ENCODE measurements at regions not wholly inside any gene's neighbourhood (a gene's known extent, or its start where the extent isn't known, plus 50 kb on each side); places are given as distances from the start of the nearest gene placed in this dataset.
A peak's percentile ranks its signal among the peaks of the same experiment; 100 is the strongest.

GRCh38 chr5:125198270-125198974 lies 452.0 kb upstream of the ZNF608 start:
- peaks cover 12 to 21% (median 17%) of the 10 kb centered on the region in 3 donors for H3K4me1 ChIP-seq (ENCODE audit: control insufficient read depth in 3 of 3, insufficient read depth in 3 of 3, low read length in 3 of 3)
- peak overlapping the region in 1 of 3 donors; percentile 13 for H3K4me3 ChIP-seq (ENCODE audit: low read length in 3 of 3)
- no peaks in the 10 kb centered on the region for H3K9me3 ChIP-seq (ENCODE audit: control insufficient read depth in 3 of 3, low read length in 3 of 3)
- peak overlapping the region; percentile 23 for H3K27ac ChIP-seq (ENCODE audit: low read depth, low read length)
- no peak overlapping the region for H3K9ac ChIP-seq (ENCODE audit: low read depth in 1 of 3, low read length in 3 of 3)
- no peaks in the 10 kb centered on the region for H3K27me3 ChIP-seq (ENCODE audit: control insufficient read depth in 3 of 3, insufficient read depth in 3 of 3, low read length in 3 of 3)
- H3K36me3 ChIP-seq (ENCODE audit: control insufficient read depth in 3 of 3, insufficient read depth in 3 of 3, low read length in 3 of 3) = no peaks in the 10 kb centered on the region

GRCh38 chr5:125199373-125199772 lies 452.9 kb upstream of the ZNF608 start:
- H3K4me1 ChIP-seq (ENCODE audit: control insufficient read depth in 3 of 3, insufficient read depth in 3 of 3, low read length in 3 of 3) = peaks cover 12 to 21% (median 17%) of the 10 kb centered on the region in 3 donors
- no peaks in the 10 kb centered on the region for H3K9me3 ChIP-seq (ENCODE audit: control insufficient read depth in 3 of 3, low read length in 3 of 3)
- no peak overlapping the region for H3K27ac ChIP-seq (ENCODE audit: low read depth, low read length)
- no peaks in the 10 kb centered on the region for H3K27me3 ChIP-seq (ENCODE audit: control insufficient read depth in 3 of 3, insufficient read depth in 3 of 3, low read length in 3 of 3)
- no peak overlapping the region for H3K9ac ChIP-seq (ENCODE audit: low read depth in 1 of 3, low read length in 3 of 3)
- no peak overlapping the region for H3K4me3 ChIP-seq (ENCODE audit: low read length in 3 of 3)
- H3K36me3 ChIP-seq (ENCODE audit: control insufficient read depth in 3 of 3, insufficient read depth in 3 of 3, low read length in 3 of 3) = no peaks in the 10 kb centered on the region

- Histone ChIP-seq H3K27me3 (ENCODE audit: control insufficient read depth in 3 of 3, insufficient read depth in 3 of 3, low read length in 3 of 3) (no peaks in the 10 kb centered on the region), H3K36me3 (ENCODE audit: control insufficient read depth in 3 of 3, insufficient read depth in 3 of 3, low read length in 3 of 3) (no peaks in the 10 kb centered on the region), H3K9ac (ENCODE audit: low read depth in 1 of 3, low read length in 3 of 3) (peak overlapping the region in 2 of 3 donors; percentile 18 to 27), H3K27ac (ENCODE audit: low read depth, low read length) (no peak overlapping the region), H3K4me1 (ENCODE audit: control insufficient read depth in 3 of 3, insufficient read depth in 3 of 3, low read length in 3 of 3) (peaks cover 12 to 21% (median 17%) of the 10 kb centered on the region in 3 donors), H3K4me3 (ENCODE audit: low read length in 3 of 3) (peak overlapping the region; percentile 45 to 57 (median 47)), H3K9me3 (ENCODE audit: control insufficient read depth in 3 of 3, low read length in 3 of 3) (no peaks in the 10 kb centered on the region)
Measured at GRCh38 chr5:125199968-125200865, 453.8 kb upstream of the ZNF608 start.

- H3K9me3 ChIP-seq (ENCODE audit: control insufficient read depth in 3 of 3, low read length in 3 of 3) = no peaks in the 10 kb centered on the region
- no peaks in the 10 kb centered on the region for H3K27me3 ChIP-seq (ENCODE audit: control insufficient read depth in 3 of 3, insufficient read depth in 3 of 3, low read length in 3 of 3)
- peaks cover 12 to 21% (median 17%) of the 10 kb centered on the region in 3 donors for H3K4me1 ChIP-seq (ENCODE audit: control insufficient read depth in 3 of 3, insufficient read depth in 3 of 3, low read length in 3 of 3)
- peak overlapping the region; percentile 45 to 57 (median 47) for H3K4me3 ChIP-seq (ENCODE audit: low read length in 3 of 3)
- peak overlapping the region in 2 of 3 donors; percentile 18 to 27 for H3K9ac ChIP-seq (ENCODE audit: low read depth in 1 of 3, low read length in 3 of 3)
- no peaks in the 10 kb centered on the region for H3K36me3 ChIP-seq (ENCODE audit: control insufficient read depth in 3 of 3, insufficient read depth in 3 of 3, low read length in 3 of 3)
- no peak overlapping the region for H3K27ac ChIP-seq (ENCODE audit: low read depth, low read length)
Measured at GRCh38 chr5:125200866-125201373, 454.5 kb upstream of the ZNF608 start.

- Histone ChIP-seq H3K36me3 (ENCODE audit: control insufficient read depth in 3 of 3, insufficient read depth in 3 of 3, low read length in 3 of 3) (no peaks in the 10 kb centered on the region), H3K9me3 (ENCODE audit: control insufficient read depth in 3 of 3, low read length in 3 of 3) (no peaks in the 10 kb centered on the region), H3K4me1 (ENCODE audit: control insufficient read depth in 3 of 3, insufficient read depth in 3 of 3, low read length in 3 of 3) (peaks cover 8 to 17% (median 13%) of the 10 kb centered on the region in 3 donors), H3K9ac (ENCODE audit: low read depth in 1 of 3, low read length in 3 of 3) (no peak overlapping the region), H3K27me3 (ENCODE audit: control insufficient read depth in 3 of 3, insufficient read depth in 3 of 3, low read length in 3 of 3) (no peaks in the 10 kb centered on the region), H3K27ac (ENCODE audit: low read depth, low read length) (no peak overlapping the region), H3K4me3 (ENCODE audit: low read length in 3 of 3) (no peak overlapping the region)
Measured at GRCh38 chr5:125201446-125202052, 455.1 kb upstream of the ZNF608 start.

- H3K9ac ChIP-seq (ENCODE audit: low read depth in 1 of 3, low read length in 3 of 3) = no peak overlapping the region
- no peaks in the 10 kb centered on the region for H3K9me3 ChIP-seq (ENCODE audit: control insufficient read depth in 3 of 3, low read length in 3 of 3)
- peaks cover 4 to 12% (median 6%) of the 10 kb centered on the region in 3 donors for H3K4me1 ChIP-seq (ENCODE audit: control insufficient read depth in 3 of 3, insufficient read depth in 3 of 3, low read length in 3 of 3)
- no peaks in the 10 kb centered on the region for H3K36me3 ChIP-seq (ENCODE audit: control insufficient read depth in 3 of 3, insufficient read depth in 3 of 3, low read length in 3 of 3)
- no peak overlapping the region for H3K4me3 ChIP-seq (ENCODE audit: low read length in 3 of 3)
- H3K27me3 ChIP-seq (ENCODE audit: control insufficient read depth in 3 of 3, insufficient read depth in 3 of 3, low read length in 3 of 3) = no peaks in the 10 kb centered on the region
- H3K27ac ChIP-seq (ENCODE audit: low read depth, low read length) = no peak overlapping the region
Measured at GRCh38 chr5:125202353-125202752, 455.9 kb upstream of the ZNF608 start.

- Histone ChIP-seq H3K9me3 (ENCODE audit: control insufficient read depth in 3 of 3, low read length in 3 of 3) (no peaks in the 10 kb centered on the region), H3K36me3 (ENCODE audit: control insufficient read depth in 3 of 3, insufficient read depth in 3 of 3, low read length in 3 of 3) (no peaks in the 10 kb centered on the region), H3K9ac (ENCODE audit: low read depth in 1 of 3, low read length in 3 of 3) (no peak overlapping the region), H3K4me3 (ENCODE audit: low read length in 3 of 3) (no peak overlapping the region), H3K4me1 (ENCODE audit: control insufficient read depth in 3 of 3, insufficient read depth in 3 of 3, low read length in 3 of 3) (peaks cover 4 to 12% (median 4%) of the 10 kb centered on the region in 3 donors), H3K27ac (ENCODE audit: low read depth, low read length) (no peak overlapping the region), H3K27me3 (ENCODE audit: control insufficient read depth in 3 of 3, insufficient read depth in 3 of 3, low read length in 3 of 3) (no peaks in the 10 kb centered on the region)
Measured at GRCh38 chr5:125202871-125203438, 456.5 kb upstream of the ZNF608 start.

- Histone ChIP-seq H3K9ac (ENCODE audit: low read depth in 1 of 3, low read length in 3 of 3) (no peak overlapping the region), H3K27me3 (ENCODE audit: control insufficient read depth in 3 of 3, insufficient read depth in 3 of 3, low read length in 3 of 3) (no peaks in the 10 kb centered on the region), H3K9me3 (ENCODE audit: control insufficient read depth in 3 of 3, low read length in 3 of 3) (no peaks in the 10 kb centered on the region), H3K4me1 (ENCODE audit: control insufficient read depth in 3 of 3, insufficient read depth in 3 of 3, low read length in 3 of 3) (peaks cover 0 to 9% (median 4%) of the 10 kb centered on the region in 3 donors), H3K4me3 (ENCODE audit: low read length in 3 of 3) (no peak overlapping the region), H3K36me3 (ENCODE audit: control insufficient read depth in 3 of 3, insufficient read depth in 3 of 3, low read length in 3 of 3) (no peaks in the 10 kb centered on the region), H3K27ac (ENCODE audit: low read depth, low read length) (no peak overlapping the region)
Measured at GRCh38 chr5:125203912-125204311, 457.5 kb upstream of the ZNF608 start.

- Histone ChIP-seq H3K9ac (ENCODE audit: low read depth in 1 of 3, low read length in 3 of 3) (no peak overlapping the region), H3K4me1 (ENCODE audit: control insufficient read depth in 3 of 3, insufficient read depth in 3 of 3, low read length in 3 of 3) (peaks cover 0 to 2% (median 0%) of the 10 kb centered on the region in 3 donors), H3K27ac (ENCODE audit: low read depth, low read length) (no peak overlapping the region), H3K4me3 (ENCODE audit: low read length in 3 of 3) (no peak overlapping the region), H3K27me3 (ENCODE audit: control insufficient read depth in 3 of 3, insufficient read depth in 3 of 3, low read length in 3 of 3) (no peaks in the 10 kb centered on the region), H3K9me3 (ENCODE audit: control insufficient read depth in 3 of 3, low read length in 3 of 3) (no peaks in the 10 kb centered on the region), H3K36me3 (ENCODE audit: control insufficient read depth in 3 of 3, insufficient read depth in 3 of 3, low read length in 3 of 3) (no peaks in the 10 kb centered on the region)
Measured at GRCh38 chr5:125205601-125206225, 459.3 kb upstream of the ZNF608 start.
